HEK293 (cell line): ENCODE measurements at regions not wholly inside any gene's neighbourhood (a gene's known extent, or its start where the extent isn't known, plus 50 kb on each side); places are given as distances from the start of the nearest gene placed in this dataset.

ENCODE experiments used
- CTCF ChIP-seq: fragments of 450-650 bp; formaldehyde crosslinking; IDR thresholded peaks from 2 replicates; pipeline ENCODE4 v1.5.1; 2016; ENCODE audit warnings: missing biosample characterization, missing genetic modification characterization
- KLF9 ChIP-seq: fragments of 450-650 bp; formaldehyde crosslinking; IDR thresholded peaks from 2 replicates; pipeline ENCODE4 v1.5.1; 2016; ENCODE audit warnings: missing biosample characterization, missing genetic modification characterization, low read depth
- SALL2 ChIP-seq: fragments of 450-650 bp; formaldehyde crosslinking; IDR thresholded peaks from 2 replicates; pipeline ENCODE4 v1.5.0; 2017; ENCODE audit warnings: missing biosample characterization, mild to moderate bottlenecking, missing genetic modification characterization, borderline replicate concordance
- SCRT1 ChIP-seq: fragments of 450-650 bp; formaldehyde crosslinking; IDR thresholded peaks from 2 replicates; pipeline ENCODE4 v1.5.1; 2016; ENCODE audit warnings: missing biosample characterization, missing genetic modification characterization, borderline replicate concordance
- ZBTB49 ChIP-seq: fragments of 450-650 bp; formaldehyde crosslinking; IDR thresholded peaks from 2 replicates; pipeline ENCODE4 v1.5.1; 2016; ENCODE audit warnings: missing biosample characterization, missing genetic modification characterization, low read depth
- ZBTB8A ChIP-seq: fragments of 450-650 bp; formaldehyde crosslinking; IDR thresholded peaks from 2 replicates; pipeline ENCODE4 v1.5.1; 2016; ENCODE audit warnings: missing biosample characterization, missing genetic modification characterization
- ZNF157 ChIP-seq: fragments of 450-650 bp; formaldehyde crosslinking; IDR thresholded peaks from 2 replicates; pipeline ENCODE4 v1.5.1; 2016; ENCODE audit warnings: missing biosample characterization, missing genetic modification characterization
- ZNF768 ChIP-seq: fragments of 450-650 bp; formaldehyde crosslinking; IDR thresholded peaks from 2 replicates; pipeline ENCODE4 v1.5.1; 2018; ENCODE audit warnings: missing biosample characterization, mild to moderate bottlenecking, missing genetic modification characterization
- TF ChIP-seq, protein P1 (sequence below): fragments of 450-650 bp; formaldehyde crosslinking; IDR thresholded peaks from 2 replicates; pipeline ENCODE4 v1.5.1; 2016; ENCODE audit warnings: missing biosample characterization, missing genetic modification characterization
- TF ChIP-seq, protein P2 (sequence below): fragments of 450-650 bp; formaldehyde crosslinking; IDR thresholded peaks from 2 replicates; pipeline ENCODE4; 2016; ENCODE audit warnings: missing biosample characterization, missing genetic modification characterization

DNA sequence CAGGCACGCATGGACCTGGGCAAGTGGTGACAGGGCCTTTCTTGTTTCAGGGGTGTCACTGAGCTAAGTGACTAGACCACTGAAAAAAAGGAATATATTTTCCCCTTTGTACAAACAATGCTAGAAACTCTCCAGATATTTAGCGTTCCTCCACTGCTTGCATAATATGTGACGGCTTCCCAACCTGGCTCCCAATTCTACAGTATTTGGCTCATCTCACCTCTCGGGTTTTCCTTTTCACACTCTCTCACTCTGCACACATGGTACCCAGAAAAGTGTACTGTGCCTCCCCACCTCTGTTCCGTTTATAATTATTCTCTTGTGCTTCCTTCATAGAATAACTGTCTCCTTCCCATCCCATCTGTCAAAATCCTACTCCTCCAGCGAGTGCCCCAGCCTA, 140.5 kb upstream of the KLHL25 start:
- TF ChIP-seq SALL2 (tag by site-specific recombination) (no peak), CTCF (no peak), ZBTB8A (tag by site-specific recombination) (no peak), KLF9 (tag by site-specific recombination) (no peak), ZBTB49 (no peak), SCRT1 (tag by site-specific recombination) (no peak), ZNF768 (no peak), ZNF157 (no peak)
- TF ChIP-seq, protein P1, sequence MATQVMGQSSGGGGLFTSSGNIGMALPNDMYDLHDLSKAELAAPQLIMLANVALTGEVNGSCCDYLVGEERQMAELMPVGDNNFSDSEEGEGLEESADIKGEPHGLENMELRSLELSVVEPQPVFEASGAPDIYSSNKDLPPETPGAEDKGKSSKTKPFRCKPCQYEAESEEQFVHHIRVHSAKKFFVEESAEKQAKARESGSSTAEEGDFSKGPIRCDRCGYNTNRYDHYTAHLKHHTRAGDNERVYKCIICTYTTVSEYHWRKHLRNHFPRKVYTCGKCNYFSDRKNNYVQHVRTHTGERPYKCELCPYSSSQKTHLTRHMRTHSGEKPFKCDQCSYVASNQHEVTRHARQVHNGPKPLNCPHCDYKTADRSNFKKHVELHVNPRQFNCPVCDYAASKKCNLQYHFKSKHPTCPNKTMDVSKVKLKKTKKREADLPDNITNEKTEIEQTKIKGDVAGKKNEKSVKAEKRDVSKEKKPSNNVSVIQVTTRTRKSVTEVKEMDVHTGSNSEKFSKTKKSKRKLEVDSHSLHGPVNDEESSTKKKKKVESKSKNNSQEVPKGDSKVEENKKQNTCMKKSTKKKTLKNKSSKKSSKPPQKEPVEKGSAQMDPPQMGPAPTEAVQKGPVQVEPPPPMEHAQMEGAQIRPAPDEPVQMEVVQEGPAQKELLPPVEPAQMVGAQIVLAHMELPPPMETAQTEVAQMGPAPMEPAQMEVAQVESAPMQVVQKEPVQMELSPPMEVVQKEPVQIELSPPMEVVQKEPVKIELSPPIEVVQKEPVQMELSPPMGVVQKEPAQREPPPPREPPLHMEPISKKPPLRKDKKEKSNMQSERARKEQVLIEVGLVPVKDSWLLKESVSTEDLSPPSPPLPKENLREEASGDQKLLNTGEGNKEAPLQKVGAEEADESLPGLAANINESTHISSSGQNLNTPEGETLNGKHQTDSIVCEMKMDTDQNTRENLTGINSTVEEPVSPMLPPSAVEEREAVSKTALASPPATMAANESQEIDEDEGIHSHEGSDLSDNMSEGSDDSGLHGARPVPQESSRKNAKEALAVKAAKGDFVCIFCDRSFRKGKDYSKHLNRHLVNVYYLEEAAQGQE (tag by site-specific recombination) = no peak
- TF ChIP-seq, protein P2, sequence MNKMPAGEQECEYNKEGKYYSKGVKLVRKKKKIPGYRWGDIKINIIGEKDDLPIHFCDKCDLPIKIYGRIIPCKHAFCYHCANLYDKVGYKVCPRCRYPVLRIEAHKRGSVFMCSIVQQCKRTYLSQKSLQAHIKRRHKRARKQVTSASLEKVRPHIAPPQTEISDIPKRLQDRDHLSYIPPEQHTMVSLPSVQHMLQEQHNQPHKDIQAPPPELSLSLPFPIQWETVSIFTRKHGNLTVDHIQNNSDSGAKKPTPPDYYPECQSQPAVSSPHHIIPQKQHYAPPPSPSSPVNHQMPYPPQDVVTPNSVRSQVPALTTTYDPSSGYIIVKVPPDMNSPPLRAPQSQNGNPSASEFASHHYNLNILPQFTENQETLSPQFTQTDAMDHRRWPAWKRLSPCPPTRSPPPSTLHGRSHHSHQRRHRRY = no peak
